Keratinocyte (primary cell): ENCODE measurements at regions not wholly inside any gene's neighbourhood (a gene's known extent, or its start where the extent isn't known, plus 50 kb on each side); places are given as distances from the start of the nearest gene placed in this dataset.

Experiments used
- DNase-seq: peaks from one replicate; pipeline ENCODE4 v3.0.0-alpha.2; 2011; ENCODE audit warnings: low read depth, missing footprints, low spot score
- FAIRE-seq: peaks from 2 replicates; lab custom pipeline; 2011; peaks lifted over from hg19 to GRCh38; lab: Jason Lieb, UNC
- H2AFZ ChIP-seq: 2 replicates; pipeline ENCODE4 v1.6.0; 2012; ENCODE audit warnings: low read length, control low read depth, inconsistent platforms; ENCODE audit not compliant: control insufficient read depth
- H3K27ac ChIP-seq: 2 replicates; pipeline ENCODE4 v1.5.1; 2011; ENCODE audit warnings: low read length; ENCODE audit not compliant: control insufficient read depth, insufficient read depth
- H3K27me3 ChIP-seq: 3 replicates; pipeline ENCODE4 v1.6.0; 2011; ENCODE audit warnings: low read length; ENCODE audit not compliant: control insufficient read depth, insufficient read depth; ENCODE audit errors: extremely low read depth
- H3K36me3 ChIP-seq, 2 experiments: 2 replicates in 1 of 2; 3 replicates in 1 of 2; pipeline ENCODE4 v1.5.1; 2011; ENCODE audit warnings: low read length in 2 of 2, mild to moderate bottlenecking in 1 of 2; ENCODE audit not compliant: control insufficient read depth in 2 of 2, insufficient read depth in 2 of 2; ENCODE audit errors: extremely low read depth in 1 of 2
- H3K4me1 ChIP-seq: 3 replicates; pipeline ENCODE4 v1.5.1; 2011; ENCODE audit warnings: low read length; ENCODE audit not compliant: control insufficient read depth, insufficient read depth; ENCODE audit errors: extremely low read depth
- H3K4me2 ChIP-seq: 3 replicates; pipeline ENCODE4 v1.6.0; 2011; ENCODE audit warnings: low read depth, low read length; ENCODE audit not compliant: control insufficient read depth, insufficient read depth; ENCODE audit errors: extremely low read depth
- H3K4me3 ChIP-seq, 3 experiments: fragments of 200-600 bp in 1 of 3; sonication (generic) in 1 of 3; 2 replicates in 2 of 3; 3 replicates in 1 of 3; pipeline ENCODE4 v1.5.1; 2011 to 2016; ENCODE audit warnings: low read length in 3 of 3, mild to moderate bottlenecking in 3 of 3, control low read depth in 2 of 3, inconsistent platforms in 1 of 3, low read depth in 1 of 3, mixed read lengths in 1 of 3, mixed run types in 1 of 3, moderate library complexity in 1 of 3; ENCODE audit not compliant: control insufficient read depth in 2 of 3, insufficient read depth in 2 of 3; ENCODE audit errors: extremely low read depth in 1 of 3
- H3K79me2 ChIP-seq: 2 replicates; pipeline ENCODE4 v1.6.0; 2012; ENCODE audit warnings: low read length; ENCODE audit not compliant: control insufficient read depth, insufficient read depth
- H3K9ac ChIP-seq: 3 replicates; pipeline ENCODE4 v1.6.0; 2011; ENCODE audit warnings: low read length; ENCODE audit not compliant: control insufficient read depth, insufficient read depth; ENCODE audit errors: extremely low read depth
- H3K9me1 ChIP-seq: 3 replicates; pipeline ENCODE4 v1.6.0; 2011; ENCODE audit warnings: low read length; ENCODE audit not compliant: control insufficient read depth, insufficient read depth; ENCODE audit errors: extremely low read depth
- H3K9me3 ChIP-seq: 2 replicates; pipeline ENCODE4 v1.5.1; 2012; ENCODE audit warnings: low read depth, low read length; ENCODE audit not compliant: control insufficient read depth
- H4K20me1 ChIP-seq: 3 replicates; pipeline ENCODE4 v1.6.0; 2011; ENCODE audit warnings: low read length; ENCODE audit not compliant: control insufficient read depth, insufficient read depth; ENCODE audit errors: extremely low read depth
- CTCF ChIP-seq, 3 experiments: IDR thresholded peaks in 1 of 3; conservative IDR thresholded peaks in 1 of 3; optimal IDR thresholded peaks in 1 of 3; 2 replicates in 2 of 3; 3 replicates in 1 of 3; pipeline versions ENCODE3 to v1.5.1; 2011; ENCODE audit warnings: low read length in 3 of 3, mild to moderate bottlenecking in 3 of 3, moderate library complexity in 2 of 3, control low read depth in 1 of 3, inconsistent platforms in 1 of 3; ENCODE audit not compliant: insufficient read depth in 2 of 3; ENCODE audit errors: extremely low read depth in 1 of 3
- EZH2 ChIP-seq: IDR thresholded peaks from one replicate; pipeline ENCODE4 v1.6.1; 2012; ENCODE audit warnings: inconsistent platforms, mild to moderate bottlenecking, low read length, moderate library complexity
- dilution Hi-C: fragments of 300-500 bp; cut with MboI; formaldehyde crosslinking; loops from one replicate; pipeline ENCODE4 v1.7.0; 2020; ENCODE audit warnings: low sequenced_read_pairs; ENCODE audit not compliant: extremely low pct_ligation_motif_present

GRCh38 chr4:23085249-23085568 is 392.5 kb downstream of the GBA3 start:
- H3K36me3 ChIP-seq, result no peaks in the 10 kb centered on the region
- dilution Hi-C loops, result no loop called here
- H3K9me3 ChIP-seq, result no peaks in the 10 kb centered on the region
- no peaks in the 10 kb centered on the region for H3K27me3 ChIP-seq
- no peak overlapping the region for H3K27ac ChIP-seq
- H2AFZ ChIP-seq, result no peak overlapping the region
- TF ChIP-seq CTCF (optimal IDR thresholded peaks at IDR 0.05 in 1 of 3, IDR thresholded peaks at IDR 0.05 in 1 of 3, conservative IDR thresholded peaks at IDR 0.05 in 1 of 3; ENCODE audit: extremely low read depth in 1 of 3, insufficient read depth in 2 of 3, low read length in 3 of 3) (no peak), EZH2 (no peak)
- DNase-seq (no peak), FAIRE-seq (no peak)
- H3K4me1 ChIP-seq, result no peaks in the 10 kb centered on the region
- no peak overlapping the region for H3K4me3 ChIP-seq
- H3K79me2 ChIP-seq, result no peaks in the 10 kb centered on the region
- no peaks in the 10 kb centered on the region for H4K20me1 ChIP-seq
- H3K4me2 ChIP-seq, result no peak overlapping the region
- H3K9me1 ChIP-seq, result no peaks in the 10 kb centered on the region
- H3K9ac ChIP-seq, result no peak overlapping the region

- dilution Hi-C loops, result no loop called here
- TF ChIP-seq EZH2 (no peak), CTCF (optimal IDR thresholded peaks at IDR 0.05 in 1 of 3, IDR thresholded peaks at IDR 0.05 in 1 of 3, conservative IDR thresholded peaks at IDR 0.05 in 1 of 3; ENCODE audit: extremely low read depth in 1 of 3, insufficient read depth in 2 of 3, low read length in 3 of 3) (no peak)
- H3K4me3 ChIP-seq, result no peak overlapping the region
- FAIRE-seq (no peak), DNase-seq (no peak)
- H2AFZ ChIP-seq, result no peak overlapping the region
- no peaks in the 10 kb centered on the region for H3K9me3 ChIP-seq
- no peaks in the 10 kb centered on the region for H3K27me3 ChIP-seq
- H3K9me1 ChIP-seq, result no peaks in the 10 kb centered on the region
- H4K20me1 ChIP-seq, result no peaks in the 10 kb centered on the region
- no peaks in the 10 kb centered on the region for H3K36me3 ChIP-seq
- H3K27ac ChIP-seq, result no peak overlapping the region
- no peak overlapping the region for H3K4me2 ChIP-seq
- H3K4me1 ChIP-seq, result no peaks in the 10 kb centered on the region
- no peaks in the 10 kb centered on the region for H3K79me2 ChIP-seq
- H3K9ac ChIP-seq, result no peak overlapping the region
Observed at GRCh38 chr4:23084559-23085248, 392.0 kb downstream of the GBA3 start.
